Nephron progenitor cell (in vitro differentiated cells): ENCODE measurements at regions not wholly inside any gene's neighbourhood (a gene's known extent, or its start where the extent isn't known, plus 50 kb on each side); places are given as distances from the start of the nearest gene placed in this dataset.

ENCODE experiments used
- DNase-seq: peaks from one replicate; pipeline ENCODE4 v3.0.0; 2021
- H3K27ac Mint-ChIP-seq: 2 replicates; pipeline ENCODE4 v1.8.0; 2021; ENCODE audit warnings: mild to moderate bottlenecking, moderate library complexity, mixed read lengths
- H3K27me3 Mint-ChIP-seq: 2 replicates; pipeline ENCODE4 v1.8.0; 2021; ENCODE audit warnings: mild to moderate bottlenecking, low read depth, mixed read lengths; ENCODE audit not compliant: poor library complexity
- H3K36me3 Mint-ChIP-seq: 2 replicates; pipeline ENCODE4 v1.8.0; 2021; ENCODE audit warnings: low read depth, mixed read lengths
- H3K4me1 Mint-ChIP-seq: 2 replicates; pipeline ENCODE4 v1.8.0; 2021; ENCODE audit warnings: mixed read lengths
- H3K4me3 Mint-ChIP-seq: 2 replicates; pipeline ENCODE4 v1.8.0; 2021; ENCODE audit warnings: mild to moderate bottlenecking, moderate library complexity, mixed read lengths
- H3K9me3 Mint-ChIP-seq: 2 replicates; pipeline ENCODE4 v1.8.0; 2021; ENCODE audit warnings: mild to moderate bottlenecking, moderate library complexity, mixed read lengths
- CTCF ChIP-seq: fragments of 200-600 bp; sonication (generic); IDR thresholded peaks from 2 replicates; pipeline ENCODE4 v1.5.0; 2021; ENCODE audit warnings: antibody characterized with exemption

GRCh38 chr3:21100656-21101359, 650.2 kb downstream of the ZNF385D start:
- no peak for TF ChIP-seq CTCF

GRCh38 chr3:21094686-21095085, 656.3 kb downstream of the ZNF385D start:
- peaks cover 4% of the 10 kb centered on the region for H3K27me3 Mint-ChIP-seq
- H3K27ac Mint-ChIP-seq, result no peak overlapping the region
- H3K36me3 Mint-ChIP-seq, result no peaks in the 10 kb centered on the region
- no peak for DNase-seq
- no peaks in the 10 kb centered on the region for H3K4me1 Mint-ChIP-seq
- TF ChIP-seq CTCF, result no peak
- H3K9me3 Mint-ChIP-seq, result no peaks in the 10 kb centered on the region
- H3K4me3 Mint-ChIP-seq, result no peak overlapping the region

More at GRCh38 chr3:21100656-21101359, 650.2 kb downstream of the ZNF385D start:
- DNase-seq, result no peak
- H3K4me3 Mint-ChIP-seq, result no peak overlapping the region
- no peaks in the 10 kb centered on the region for H3K4me1 Mint-ChIP-seq
- H3K27ac Mint-ChIP-seq, result no peak overlapping the region
- H3K36me3 Mint-ChIP-seq, result no peaks in the 10 kb centered on the region
- peaks cover 4% of the 10 kb centered on the region for H3K27me3 Mint-ChIP-seq
- H3K9me3 Mint-ChIP-seq, result peaks cover 11% of the 10 kb centered on the region

GRCh38 chr3:21073561-21073960, 677.4 kb downstream of the ZNF385D start:
- TF ChIP-seq CTCF, result no peak
- DNase-seq, result no peak
- H3K4me3 Mint-ChIP-seq, result no peak overlapping the region
- no peaks in the 10 kb centered on the region for H3K27me3 Mint-ChIP-seq
- H3K4me1 Mint-ChIP-seq, result no peaks in the 10 kb centered on the region
- no peak overlapping the region for H3K27ac Mint-ChIP-seq
- no peaks in the 10 kb centered on the region for H3K36me3 Mint-ChIP-seq
- no peaks in the 10 kb centered on the region for H3K9me3 Mint-ChIP-seq

GRCh38 chr3:21067031-21067813, 683.8 kb downstream of the ZNF385D start:
- no peaks in the 10 kb centered on the region for H3K9me3 Mint-ChIP-seq
- TF ChIP-seq CTCF, result no peak
- H3K27me3 Mint-ChIP-seq, result no peaks in the 10 kb centered on the region
- no peak overlapping the region for H3K27ac Mint-ChIP-seq
- no peak overlapping the region for H3K4me3 Mint-ChIP-seq
- H3K4me1 Mint-ChIP-seq, result no peaks in the 10 kb centered on the region
- no peak for DNase-seq
- no peaks in the 10 kb centered on the region for H3K36me3 Mint-ChIP-seq

GRCh38 chr3:21062831-21063294, 688.1 kb downstream of the ZNF385D start:
- TF ChIP-seq CTCF, result no peak
- no peak overlapping the region for H3K27ac Mint-ChIP-seq
- no peaks in the 10 kb centered on the region for H3K9me3 Mint-ChIP-seq
- H3K27me3 Mint-ChIP-seq, result no peaks in the 10 kb centered on the region
- H3K4me3 Mint-ChIP-seq, result no peak overlapping the region
- H3K4me1 Mint-ChIP-seq, result no peaks in the 10 kb centered on the region
- H3K36me3 Mint-ChIP-seq, result no peaks in the 10 kb centered on the region
- no peak for DNase-seq
